COLO668 (cell line): ENCODE measurements at regions not wholly inside any gene's neighbourhood (a gene's known extent, or its start where the extent isn't known, plus 50 kb on each side); places are given as distances from the start of the nearest gene placed in this dataset.

Experiments used
- DNase-seq: peaks from one replicate; lab custom pipeline; 2025; ENCODE audit not compliant: unreplicated experiment; lab: John Stamatoyannopoulos, UW

GRCh38 chr10:132135053-132135872 lies 51.5 kb upstream of the DPYSL4 start:
- DNase-seq, result no peak

GRCh38 chr10:132136097-132136521 lies 50.6 kb upstream of the DPYSL4 start:
- no peak for DNase-seq

- DNase-seq, result no peak
Measured at GRCh38 chr10:132136689-132137088, 50.1 kb upstream of the DPYSL4 start.
